SK-N-SH treated with all-trans-retinoic acid at 6 μM for 48 hours (cell line): ENCODE measurements at regions not wholly inside any gene's neighbourhood (a gene's known extent, or its start where the extent isn't known, plus 50 kb on each side); places are given as distances from the start of the nearest gene placed in this dataset.

ENCODE experiments used
- ATAC-seq: fragments of 200-7000 bp; cut with Tn5 transposase; 3 replicates; pipeline ENCODE4 v1.9.1; 2020; ENCODE audit warnings: mild to moderate bottlenecking, moderate library complexity
- ARNTL ChIP-seq: fragments of 450-650 bp; formaldehyde crosslinking; IDR thresholded peaks from 2 replicates; pipeline ENCODE4 v1.5.0; 2020; ENCODE audit warnings: low read depth, mild to moderate bottlenecking, moderate library complexity, borderline replicate concordance
- BACH2 ChIP-seq: fragments of 250-450 bp; sonication (Bioruptor Pico); IDR thresholded peaks from 2 replicates; pipeline ENCODE4 v1.9.0; 2021; ENCODE audit warnings: mild to moderate bottlenecking, borderline replicate concordance
- CREB5 ChIP-seq: fragments of 250-450 bp; sonication (Bioruptor Pico); IDR thresholded peaks from 2 replicates; pipeline ENCODE4 v1.5.1; 2020; ENCODE audit warnings: low read depth, mild to moderate bottlenecking, moderate library complexity
- CSDC2 ChIP-seq: fragments of 250-450 bp; sonication (Bioruptor Pico); IDR thresholded peaks from 2 replicates; pipeline ENCODE4 v1.5.0; 2020; ENCODE audit warnings: mild to moderate bottlenecking, moderate library complexity
- ESRRG ChIP-seq: fragments of 250-450 bp; sonication (Bioruptor Pico); IDR thresholded peaks from 2 replicates; pipeline ENCODE4 v1.6.1; 2021; ENCODE audit warnings: mild to moderate bottlenecking
- GLIS3 ChIP-seq: fragments of 250-450 bp; sonication (Bioruptor Pico); IDR thresholded peaks from 2 replicates; pipeline ENCODE4 v1.5.0; 2020; ENCODE audit warnings: mild to moderate bottlenecking, moderate library complexity
- ISL1 ChIP-seq: fragments of 250-450 bp; sonication (Bioruptor Pico); IDR thresholded peaks from 2 replicates; pipeline ENCODE4 v2.1.2; 2022; ENCODE audit warnings: mild to moderate bottlenecking, moderate library complexity
- PPARA ChIP-seq: fragments of 250-450 bp; sonication (Bioruptor Pico); IDR thresholded peaks from 2 replicates; pipeline ENCODE4 v1.5.0; 2020; ENCODE audit warnings: mild to moderate bottlenecking, borderline replicate concordance
- RARB ChIP-seq: fragments of 250-450 bp; sonication (Bioruptor Pico); IDR thresholded peaks from 2 replicates; pipeline ENCODE4 v1.8.0; 2021; ENCODE audit warnings: mild to moderate bottlenecking, moderate library complexity
- SNAI2 ChIP-seq: fragments of 250-450 bp; sonication (Bioruptor Pico); IDR thresholded peaks from 2 replicates; pipeline ENCODE4 v1.5.0; 2020; ENCODE audit warnings: mild to moderate bottlenecking, moderate library complexity
- TCF4 ChIP-seq: fragments of 250-450 bp; sonication (Bioruptor Pico); IDR thresholded peaks from 2 replicates; pipeline ENCODE4 v1.8.0; 2021; ENCODE audit warnings: mild to moderate bottlenecking, moderate library complexity, borderline replicate concordance
- TOX ChIP-seq: fragments of 250-450 bp; sonication (Bioruptor Pico); IDR thresholded peaks from 2 replicates; pipeline ENCODE4 v1.8.0; 2021; ENCODE audit warnings: mild to moderate bottlenecking, moderate library complexity, borderline replicate concordance
- TSHZ2 ChIP-seq: fragments of 250-450 bp; sonication (Bioruptor Pico); IDR thresholded peaks from 2 replicates; pipeline ENCODE4 v1.5.0; 2020; ENCODE audit warnings: mild to moderate bottlenecking, moderate library complexity
- ZC3H10 ChIP-seq: fragments of 250-450 bp; sonication (Bioruptor Pico); IDR thresholded peaks from 2 replicates; pipeline ENCODE4 v1.5.1; 2021; ENCODE audit warnings: mild to moderate bottlenecking, moderate library complexity
- ZFP3 ChIP-seq: fragments of 250-450 bp; sonication (Bioruptor Pico); IDR thresholded peaks from 2 replicates; pipeline ENCODE4 v1.5.0; 2020; ENCODE audit warnings: mild to moderate bottlenecking, moderate library complexity
- ZFP30 ChIP-seq: fragments of 450-650 bp; formaldehyde crosslinking; IDR thresholded peaks from 2 replicates; pipeline ENCODE4 v1.5.0; 2022; ENCODE audit warnings: mild to moderate bottlenecking, moderate library complexity
- ZNF565 ChIP-seq: fragments of 450-650 bp; formaldehyde crosslinking; conservative IDR thresholded peaks from 2 replicates; pipeline ENCODE4 v1.5.0; 2020; ENCODE audit warnings: low read depth, mild to moderate bottlenecking, moderate library complexity
- ZNF70 ChIP-seq: fragments of 450-650 bp; formaldehyde crosslinking; IDR thresholded peaks from 2 replicates; pipeline ENCODE4 v1.5.0; 2020; ENCODE audit warnings: mild to moderate bottlenecking, moderate library complexity
- ZNF8 ChIP-seq: fragments of 450-650 bp; formaldehyde crosslinking; IDR thresholded peaks from 2 replicates; pipeline ENCODE4 v1.5.0; 2020; ENCODE audit warnings: mild to moderate bottlenecking, moderate library complexity
- TF ChIP-seq, protein P1 (sequence below): fragments of 250-450 bp; sonication (Bioruptor Pico); IDR thresholded peaks from 2 replicates; pipeline ENCODE4 v1.8.0; 2020; ENCODE audit warnings: mild to moderate bottlenecking, moderate library complexity, borderline replicate concordance
- TF ChIP-seq, protein P2 (sequence below): fragments of 250-450 bp; sonication (Bioruptor Pico); IDR thresholded peaks from 2 replicates; pipeline ENCODE4 v1.5.1; 2021; ENCODE audit warnings: mild to moderate bottlenecking, moderate library complexity

DNA sequence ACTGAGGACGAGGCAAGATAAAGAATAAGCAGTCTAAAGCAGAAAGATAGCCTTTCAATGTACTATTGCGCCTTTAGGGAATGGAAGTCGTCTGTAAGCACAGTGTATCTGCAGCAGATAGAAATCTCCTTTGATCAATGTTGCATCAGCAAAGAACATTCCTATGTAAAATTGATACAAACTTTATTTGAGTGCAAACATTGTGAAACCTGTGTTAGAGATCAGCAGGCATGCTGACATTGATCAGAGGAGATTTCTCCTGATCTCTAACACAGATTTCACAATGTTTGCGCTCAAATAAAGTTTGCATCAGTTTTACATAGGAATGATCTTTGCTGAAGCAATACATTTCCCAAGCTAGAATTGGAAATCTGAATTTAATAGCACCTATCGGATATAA lies 1446.8 kb downstream of the MRPL39 start:
- ATAC-seq: no peak
- TF ChIP-seq, protein P1, sequence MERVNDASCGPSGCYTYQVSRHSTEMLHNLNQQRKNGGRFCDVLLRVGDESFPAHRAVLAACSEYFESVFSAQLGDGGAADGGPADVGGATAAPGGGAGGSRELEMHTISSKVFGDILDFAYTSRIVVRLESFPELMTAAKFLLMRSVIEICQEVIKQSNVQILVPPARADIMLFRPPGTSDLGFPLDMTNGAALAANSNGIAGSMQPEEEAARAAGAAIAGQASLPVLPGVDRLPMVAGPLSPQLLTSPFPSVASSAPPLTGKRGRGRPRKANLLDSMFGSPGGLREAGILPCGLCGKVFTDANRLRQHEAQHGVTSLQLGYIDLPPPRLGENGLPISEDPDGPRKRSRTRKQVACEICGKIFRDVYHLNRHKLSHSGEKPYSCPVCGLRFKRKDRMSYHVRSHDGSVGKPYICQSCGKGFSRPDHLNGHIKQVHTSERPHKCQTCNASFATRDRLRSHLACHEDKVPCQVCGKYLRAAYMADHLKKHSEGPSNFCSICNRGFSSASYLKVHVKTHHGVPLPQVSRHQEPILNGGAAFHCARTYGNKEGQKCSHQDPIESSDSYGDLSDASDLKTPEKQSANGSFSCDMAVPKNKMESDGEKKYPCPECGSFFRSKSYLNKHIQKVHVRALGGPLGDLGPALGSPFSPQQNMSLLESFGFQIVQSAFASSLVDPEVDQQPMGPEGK (CRISPR knock-in tag): no peak
- TF ChIP-seq, protein P2, sequence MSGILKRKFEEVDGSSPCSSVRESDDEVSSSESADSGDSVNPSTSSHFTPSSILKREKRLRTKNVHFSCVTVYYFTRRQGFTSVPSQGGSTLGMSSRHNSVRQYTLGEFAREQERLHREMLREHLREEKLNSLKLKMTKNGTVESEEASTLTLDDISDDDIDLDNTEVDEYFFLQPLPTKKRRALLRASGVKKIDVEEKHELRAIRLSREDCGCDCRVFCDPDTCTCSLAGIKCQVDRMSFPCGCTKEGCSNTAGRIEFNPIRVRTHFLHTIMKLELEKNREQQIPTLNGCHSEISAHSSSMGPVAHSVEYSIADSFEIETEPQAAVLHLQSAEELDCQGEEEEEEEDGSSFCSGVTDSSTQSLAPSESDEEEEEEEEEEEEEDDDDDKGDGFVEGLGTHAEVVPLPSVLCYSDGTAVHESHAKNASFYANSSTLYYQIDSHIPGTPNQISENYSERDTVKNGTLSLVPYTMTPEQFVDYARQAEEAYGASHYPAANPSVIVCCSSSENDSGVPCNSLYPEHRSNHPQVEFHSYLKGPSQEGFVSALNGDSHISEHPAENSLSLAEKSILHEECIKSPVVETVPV (CRISPR knock-in tag): no peak
- TF ChIP-seq ZNF565 (CRISPR knock-in tag): no peak
- no peak for TF ChIP-seq SNAI2 (CRISPR knock-in tag)
- TF ChIP-seq CSDC2: no peak
- TF ChIP-seq, all 23 proteins: peak for 0

DNA sequence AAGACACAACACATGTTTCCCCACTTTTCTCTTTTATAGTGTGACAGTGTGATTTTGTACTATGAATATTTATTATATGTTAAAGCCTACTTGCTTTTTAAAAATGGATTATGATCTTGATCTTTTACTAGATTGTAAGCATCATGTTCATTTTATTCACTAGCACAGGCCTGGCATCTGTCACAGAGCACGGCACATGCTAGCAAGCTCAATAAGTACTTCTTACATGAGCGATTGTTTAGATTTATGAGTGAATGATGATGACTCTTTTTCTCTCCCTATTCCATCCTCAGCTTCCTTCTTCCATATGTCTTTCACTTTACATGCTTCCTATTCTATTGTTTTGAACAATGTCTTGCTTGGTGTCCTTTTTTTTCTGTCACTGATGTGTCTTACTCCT lies 1454.1 kb downstream of the MRPL39 start:
- ATAC-seq: no peak
- TF ChIP-seq, protein P2 (CRISPR knock-in tag): no peak
- no peak for TF ChIP-seq ZFP3 (CRISPR knock-in tag)
- no peak for TF ChIP-seq PPARA (CRISPR knock-in tag)
- TF ChIP-seq BACH2 (CRISPR knock-in tag): no peak
- no peak for TF ChIP-seq TCF4 (CRISPR knock-in tag)
- TF ChIP-seq ARNTL (CRISPR knock-in tag): no peak
- no peak for TF ChIP-seq RARB (CRISPR knock-in tag)
- no peak for TF ChIP-seq ESRRG (CRISPR knock-in tag)
- TF ChIP-seq GLIS3 (CRISPR knock-in tag): no peak
- no peak for TF ChIP-seq CREB5 (CRISPR knock-in tag)

DNA sequence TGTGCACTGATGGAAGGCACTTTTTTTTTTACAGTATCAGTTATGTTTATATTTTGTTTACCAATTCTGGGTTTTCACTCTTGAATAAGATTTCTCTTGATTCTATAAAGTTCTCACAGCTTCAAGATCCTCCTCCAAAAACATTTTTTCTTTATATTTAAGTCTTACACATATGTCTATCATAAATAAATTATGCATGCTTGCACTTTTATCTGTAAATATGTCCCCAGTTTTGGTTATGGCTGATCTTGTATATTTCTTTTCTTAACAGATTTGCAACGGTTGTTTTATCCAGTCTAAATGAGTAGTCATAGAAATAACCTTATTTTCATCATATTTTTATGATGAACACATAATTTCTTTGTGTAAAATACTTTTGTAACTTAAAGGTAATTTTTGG lies 1456.5 kb downstream of the MRPL39 start:
- ATAC-seq: no peak
- no peak for TF ChIP-seq ISL1
- TF ChIP-seq ZC3H10 (CRISPR knock-in tag): no peak
- TF ChIP-seq ZFP3 (CRISPR knock-in tag): no peak
- no peak for TF ChIP-seq TSHZ2 (CRISPR knock-in tag)
- TF ChIP-seq ZNF8 (CRISPR knock-in tag): no peak
- no peak for TF ChIP-seq CSDC2
- no peak for TF ChIP-seq ARNTL (CRISPR knock-in tag)
- no peak for TF ChIP-seq ZFP30 (CRISPR knock-in tag)
- TF ChIP-seq, protein P2 (CRISPR knock-in tag): no peak
- no peak for TF ChIP-seq CREB5 (CRISPR knock-in tag)
- no peak for TF ChIP-seq PPARA (CRISPR knock-in tag)
- TF ChIP-seq BACH2 (CRISPR knock-in tag): no peak
- no peak for TF ChIP-seq TCF4 (CRISPR knock-in tag)
- no peak for TF ChIP-seq ZNF70 (CRISPR knock-in tag)
- TF ChIP-seq SNAI2 (CRISPR knock-in tag): no peak
- TF ChIP-seq, protein P1 (CRISPR knock-in tag): no peak
- no peak for TF ChIP-seq GLIS3 (CRISPR knock-in tag)
- TF ChIP-seq TOX: no peak
- TF ChIP-seq, all 23 proteins: peak for 0
